ENCODE measurements at regions not wholly inside any gene's neighbourhood (a gene's known extent, or its start where the extent isn't known, plus 50 kb on each side); places are given as distances from the start of the nearest gene placed in this dataset.
A peak's percentile ranks its signal among the peaks of the same experiment; 100 is the strongest.

DNA sequence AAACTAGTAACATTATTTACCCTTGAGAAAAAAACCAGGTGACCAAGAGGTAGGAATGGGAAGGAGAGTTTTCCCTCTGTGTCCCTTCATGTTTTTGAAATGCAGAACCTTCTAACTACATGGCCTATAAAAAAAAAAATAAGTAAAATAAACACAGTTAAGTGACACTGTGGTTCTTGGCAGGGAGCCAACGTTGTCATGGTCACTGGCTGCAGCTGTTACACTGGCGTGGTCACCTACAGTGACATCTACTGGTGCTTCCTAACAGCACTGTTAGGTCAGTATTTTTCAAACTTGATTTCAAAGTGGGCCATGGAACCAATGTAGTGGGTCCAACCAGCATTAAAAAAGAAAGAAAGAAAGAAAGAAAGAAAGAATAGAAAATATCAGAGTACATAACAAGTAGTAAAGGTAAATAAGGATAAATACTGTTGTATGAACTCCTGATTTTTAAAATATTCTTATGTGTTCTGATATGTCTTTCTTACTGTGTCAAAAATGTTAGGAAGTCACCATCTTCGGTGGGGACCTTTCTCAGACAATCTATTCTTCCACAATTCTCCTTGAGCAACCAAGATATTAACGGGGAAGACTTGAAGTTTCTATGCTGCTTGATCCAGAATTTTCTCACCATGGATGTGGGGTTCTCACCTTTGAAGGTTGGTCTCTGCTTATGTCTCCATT, 59.1 kb upstream of the PJA2 start:
- H3K9me3 Mint-ChIP-seq (ENCODE audit: unreplicated experiment): no peaks in the 10 kb centered on the region
- peaks cover 1% of the 10 kb centered on the region for H3K27me3 Mint-ChIP-seq (ENCODE audit: unreplicated experiment)
- TF ChIP-seq, protein P1, sequence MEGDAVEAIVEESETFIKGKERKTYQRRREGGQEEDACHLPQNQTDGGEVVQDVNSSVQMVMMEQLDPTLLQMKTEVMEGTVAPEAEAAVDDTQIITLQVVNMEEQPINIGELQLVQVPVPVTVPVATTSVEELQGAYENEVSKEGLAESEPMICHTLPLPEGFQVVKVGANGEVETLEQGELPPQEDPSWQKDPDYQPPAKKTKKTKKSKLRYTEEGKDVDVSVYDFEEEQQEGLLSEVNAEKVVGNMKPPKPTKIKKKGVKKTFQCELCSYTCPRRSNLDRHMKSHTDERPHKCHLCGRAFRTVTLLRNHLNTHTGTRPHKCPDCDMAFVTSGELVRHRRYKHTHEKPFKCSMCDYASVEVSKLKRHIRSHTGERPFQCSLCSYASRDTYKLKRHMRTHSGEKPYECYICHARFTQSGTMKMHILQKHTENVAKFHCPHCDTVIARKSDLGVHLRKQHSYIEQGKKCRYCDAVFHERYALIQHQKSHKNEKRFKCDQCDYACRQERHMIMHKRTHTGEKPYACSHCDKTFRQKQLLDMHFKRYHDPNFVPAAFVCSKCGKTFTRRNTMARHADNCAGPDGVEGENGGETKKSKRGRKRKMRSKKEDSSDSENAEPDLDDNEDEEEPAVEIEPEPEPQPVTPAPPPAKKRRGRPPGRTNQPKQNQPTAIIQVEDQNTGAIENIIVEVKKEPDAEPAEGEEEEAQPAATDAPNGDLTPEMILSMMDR (IDR thresholded peaks at IDR 0.05; ENCODE audit: unreplicated experiment): peak; percentile 55
- H3K27ac Mint-ChIP-seq (ENCODE audit: unreplicated experiment): peak overlapping the region; percentile 79
- peaks cover 2% of the 10 kb centered on the region for H3K4me1 Mint-ChIP-seq (ENCODE audit: unreplicated experiment)
- H3K36me3 Mint-ChIP-seq (ENCODE audit: low read depth, unreplicated experiment): no peaks in the 10 kb centered on the region
- peak; percentile 90 for DNase-seq (ENCODE audit: low spot score)
- no peak overlapping the region for H3K4me3 Mint-ChIP-seq (ENCODE audit: unreplicated experiment)

DNA sequence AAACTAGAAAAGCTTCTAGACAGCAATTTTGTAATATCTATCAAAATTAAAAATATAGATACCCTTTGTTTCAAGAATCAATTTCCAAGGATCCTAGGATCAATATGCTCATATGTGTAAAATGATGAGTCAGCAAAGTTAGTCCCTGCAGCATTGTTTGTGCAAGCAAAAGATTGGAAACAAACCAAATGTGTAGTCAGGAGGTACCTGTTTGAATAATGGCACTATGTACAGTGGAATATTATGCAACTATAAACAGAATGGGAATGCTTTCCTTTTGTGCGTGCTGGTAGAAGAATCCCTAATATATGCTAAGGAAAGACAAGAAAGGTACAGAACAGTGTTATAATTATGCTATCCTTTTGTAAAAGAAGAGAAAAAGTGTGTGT, 58.5 kb upstream of the PJA2 start:
- H3K27ac Mint-ChIP-seq (ENCODE audit: unreplicated experiment): peak overlapping the region; percentile 79

DNA sequence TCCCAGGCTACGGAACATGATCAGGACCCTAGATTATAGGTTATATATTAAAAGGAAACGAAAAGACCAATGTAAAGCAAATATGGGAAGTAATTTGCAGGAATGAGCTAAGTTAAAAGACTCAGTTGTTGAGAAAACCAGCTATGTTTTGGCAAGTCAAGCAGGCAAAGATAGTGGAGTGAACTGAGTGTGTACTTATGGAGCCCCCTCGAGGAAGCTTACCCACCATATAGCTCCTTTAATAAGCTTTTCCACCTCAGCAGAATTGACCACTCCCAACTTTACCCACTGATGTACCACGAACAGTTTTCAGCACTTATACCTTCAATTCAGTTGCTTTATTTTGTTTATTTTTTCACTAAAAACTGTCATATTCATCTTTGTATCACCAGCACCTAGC, 57.3 kb upstream of the PJA2 start:
- no peaks in the 10 kb centered on the region for H3K36me3 Mint-ChIP-seq (ENCODE audit: low read depth, unreplicated experiment)
- TF ChIP-seq, protein P1 (IDR thresholded peaks at IDR 0.05; ENCODE audit: unreplicated experiment): no peak
- H3K27ac Mint-ChIP-seq (ENCODE audit: unreplicated experiment): no peak overlapping the region
- no peak overlapping the region for H3K4me3 Mint-ChIP-seq (ENCODE audit: unreplicated experiment)
- no peak for DNase-seq (ENCODE audit: low spot score)
- H3K27me3 Mint-ChIP-seq (ENCODE audit: unreplicated experiment): peaks cover 1% of the 10 kb centered on the region
- H3K9me3 Mint-ChIP-seq (ENCODE audit: unreplicated experiment): no peaks in the 10 kb centered on the region
- peaks cover 2% of the 10 kb centered on the region for H3K4me1 Mint-ChIP-seq (ENCODE audit: unreplicated experiment)

More for the DNA sequence above, 58.5 kb upstream of the PJA2 start:
- Mint-ChIP-seq H3K27me3 (ENCODE audit: unreplicated experiment) (peaks cover 1% of the 10 kb centered on the region), H3K4me1 (ENCODE audit: unreplicated experiment) (peaks cover 2% of the 10 kb centered on the region), H3K4me3 (ENCODE audit: unreplicated experiment) (no peak overlapping the region), H3K36me3 (ENCODE audit: low read depth, unreplicated experiment) (no peaks in the 10 kb centered on the region), H3K9me3 (ENCODE audit: unreplicated experiment) (no peaks in the 10 kb centered on the region)
- DNase-seq (ENCODE audit: low spot score): no peak
- TF ChIP-seq, protein P1 (IDR thresholded peaks at IDR 0.05; ENCODE audit: unreplicated experiment): no peak

All from endothelial cell (in vitro differentiated cells).